CD1c-positive myeloid dendritic cell (primary cell): ENCODE measurements at regions not wholly inside any gene's neighbourhood (a gene's known extent, or its start where the extent isn't known, plus 50 kb on each side); places are given as distances from the start of the nearest gene placed in this dataset.
"Not testable (repeated sequence)": the region's sequence is repeated elsewhere in the genome, so short reads cannot be mapped to it uniquely, and the experiment has no call there.

Experiments
- DNase-seq: peaks from one replicate; pipeline ENCODE4 v3.0.0-alpha.2; 2016; ENCODE audit errors: extremely low spot score

DNA sequence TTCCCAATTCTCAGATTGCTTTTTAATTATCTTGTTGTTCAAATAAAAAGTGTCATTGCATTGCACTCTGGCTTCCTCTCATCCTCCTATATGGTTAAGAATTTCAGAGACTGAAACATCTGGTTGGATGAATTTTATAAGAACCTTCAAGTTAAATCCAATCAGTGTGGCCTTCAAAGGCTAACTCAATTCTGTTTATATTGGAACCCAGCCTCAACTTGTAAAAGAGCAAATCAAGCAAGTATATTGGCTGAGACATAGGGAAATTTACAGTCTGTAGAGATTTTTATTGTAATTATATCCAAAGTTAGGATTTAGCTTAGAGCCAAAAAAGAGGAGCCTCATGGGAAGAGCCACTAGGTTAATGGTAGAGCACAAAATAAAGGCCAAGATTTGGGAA, 159.9 kb upstream of the FER start:
- no peak for DNase-seq

DNA sequence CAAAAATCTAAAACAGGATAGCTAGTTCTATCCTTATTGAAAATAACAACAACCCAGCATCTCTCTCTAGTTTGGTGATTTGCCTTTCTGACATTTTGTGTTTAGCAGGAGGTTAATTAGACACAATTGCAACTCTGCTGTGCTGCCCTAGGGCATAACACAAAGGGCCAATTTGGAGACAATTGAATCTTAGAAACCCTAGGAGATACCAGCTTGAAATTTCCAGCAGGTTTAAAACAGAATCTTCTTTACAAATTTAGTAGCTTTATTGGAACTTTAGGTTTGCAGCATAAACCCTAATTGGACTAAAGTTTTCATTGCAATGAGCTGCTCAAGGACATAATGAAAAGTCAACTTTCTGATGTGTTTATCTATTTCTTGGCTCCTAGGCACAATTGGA, 166.7 kb upstream of the FER start:
- DNase-seq, result no peak

DNA sequence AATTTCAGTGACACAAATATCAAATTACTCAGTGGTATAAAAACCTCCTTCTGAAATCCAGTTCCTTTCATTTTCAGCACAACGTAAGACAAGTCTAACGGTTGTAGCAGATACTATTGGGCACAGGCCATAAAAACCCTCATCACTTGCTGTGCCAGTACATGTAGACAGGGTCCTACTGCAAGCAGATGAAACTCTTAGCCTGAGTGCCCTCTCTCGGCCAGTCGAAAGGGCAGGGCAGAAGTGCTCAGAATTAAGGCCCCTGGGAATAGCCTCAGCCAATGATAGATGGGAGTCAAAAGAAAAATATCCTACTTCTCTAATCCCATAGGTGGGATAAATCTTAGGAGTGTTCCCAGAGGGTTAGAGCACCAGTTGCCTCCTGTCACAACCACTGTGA, 168.5 kb upstream of the FER start:
- no peak for DNase-seq

DNA sequence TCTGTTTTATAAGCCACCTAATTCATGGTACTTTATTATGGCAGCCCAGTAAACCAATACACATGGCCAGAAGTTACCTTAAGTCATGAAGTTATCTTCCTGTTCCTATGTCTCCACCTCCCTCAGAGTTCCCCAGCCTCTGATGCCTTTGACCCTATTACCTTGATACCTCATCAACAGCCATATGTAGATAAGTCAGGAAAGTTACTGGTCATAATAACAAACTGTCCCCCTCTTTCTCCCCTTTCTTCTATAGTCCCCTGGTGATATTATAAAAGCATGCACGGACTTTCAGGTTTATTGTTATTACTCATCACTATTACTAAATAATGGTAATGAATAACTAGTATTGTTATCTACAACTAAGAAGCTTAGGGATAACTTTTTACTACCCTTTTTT, 168.9 kb upstream of the FER start:
- DNase-seq, result no peak

DNA sequence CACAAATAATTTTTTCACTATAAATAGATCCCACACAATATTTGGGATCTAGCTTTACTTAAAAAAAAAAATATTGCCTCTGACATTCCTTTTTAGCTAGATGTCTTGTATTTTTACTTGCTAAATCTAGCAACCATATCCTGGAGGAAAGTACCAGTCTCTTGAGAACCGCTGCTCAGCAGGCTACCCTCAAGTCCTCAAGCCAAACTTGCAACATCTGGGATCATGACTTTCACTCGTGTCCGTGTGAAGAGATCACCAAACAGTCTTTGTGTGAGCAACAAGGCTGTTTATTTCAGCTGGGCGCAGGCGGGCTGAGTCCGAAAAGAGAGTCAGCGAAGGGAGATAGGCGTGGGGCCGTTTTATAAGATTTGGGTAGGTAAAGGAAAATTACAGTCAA, 180.3 kb upstream of the FER start:
- no peak for DNase-seq

DNA sequence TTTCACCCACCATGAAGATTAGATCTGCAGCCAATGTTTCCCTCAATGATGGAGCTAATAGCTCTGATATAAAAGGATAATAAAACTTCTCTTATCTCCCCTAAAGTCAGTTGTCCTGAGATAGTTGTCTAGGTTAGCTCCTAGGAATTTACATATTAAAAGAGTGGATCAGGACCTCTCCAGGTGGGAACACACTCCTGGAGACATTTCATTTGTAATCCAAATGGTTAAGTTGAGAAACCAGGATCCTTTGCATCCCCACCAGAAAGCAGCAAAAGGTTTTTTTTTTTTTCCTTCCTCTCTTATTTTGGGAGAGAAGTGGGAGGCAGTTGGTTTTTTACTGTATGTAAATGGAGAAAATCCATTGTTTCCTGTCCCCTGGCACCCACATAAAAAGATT, 182.5 kb upstream of the FBXL17 start:
- DNase-seq, result no peak

DNA sequence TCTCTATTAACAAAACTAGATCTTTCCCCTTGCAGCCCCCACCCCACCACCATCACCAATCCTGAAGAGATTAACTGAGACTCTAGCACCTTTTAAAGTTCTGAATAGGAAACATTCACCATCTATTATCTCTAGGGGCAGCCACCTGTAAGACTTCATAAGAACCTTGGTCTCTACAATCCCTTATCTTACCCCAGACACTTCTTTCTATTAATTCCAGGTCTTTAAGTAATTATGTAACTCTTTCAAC, 180.2 kb upstream of the FBXL17 start:
- DNase-seq, result no peak

DNA sequence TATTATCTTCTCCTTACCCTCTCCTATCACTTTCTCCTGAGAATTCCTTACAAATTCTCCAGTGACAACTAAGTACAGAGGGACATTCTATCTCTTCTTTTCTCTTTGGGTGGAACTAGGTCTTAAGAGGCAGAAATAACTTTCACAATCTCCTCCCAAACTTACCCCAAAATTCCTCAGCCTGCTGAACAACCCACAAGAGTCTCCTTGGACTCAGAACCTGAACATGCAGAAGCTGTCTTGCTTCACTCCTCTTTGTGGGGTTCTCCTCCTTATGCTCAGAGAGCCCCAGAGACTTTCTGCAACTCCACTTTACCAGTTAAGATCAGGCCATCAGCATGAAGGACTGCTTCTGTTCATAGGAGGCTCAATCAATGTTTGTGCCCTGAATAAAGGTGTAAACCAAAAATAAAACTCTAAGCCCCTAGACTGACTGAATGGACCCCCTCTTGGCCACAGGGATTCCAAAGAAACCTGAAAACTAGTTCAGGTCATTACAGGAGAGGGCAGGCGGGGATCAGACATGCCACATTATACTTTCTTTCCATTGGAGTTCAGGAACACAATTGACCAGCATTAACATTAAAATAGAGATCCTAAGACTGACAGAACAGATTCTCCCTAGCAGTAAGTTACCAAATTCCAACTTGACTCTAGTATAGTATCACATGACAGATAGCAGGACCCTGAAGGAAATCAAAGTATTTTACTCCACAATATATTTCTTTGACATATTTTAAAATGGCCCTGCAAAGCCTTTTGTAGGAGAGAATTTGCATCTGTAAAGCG, 179.7 kb upstream of the FBXL17 start:
- DNase-seq, result no peak

DNA sequence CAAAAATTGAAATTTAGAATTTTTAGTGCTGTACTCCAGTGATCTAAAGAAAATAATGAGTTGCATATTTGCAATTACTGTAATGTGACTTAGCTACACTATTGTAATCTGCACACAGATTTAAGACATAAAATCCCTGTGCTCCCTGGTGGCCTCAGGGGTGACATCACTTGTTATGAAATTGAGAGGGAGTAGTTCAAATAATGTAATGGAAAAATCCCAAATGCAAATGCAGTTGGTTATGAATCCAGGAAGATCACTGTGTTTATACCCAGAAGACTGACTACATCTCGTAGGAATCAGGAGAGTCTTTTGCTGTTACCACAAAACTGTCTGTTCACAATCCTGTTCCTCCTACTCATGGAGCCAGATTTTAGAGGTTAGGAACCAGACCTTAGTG, 178.7 kb upstream of the FBXL17 start:
- DNase-seq, result no peak

DNA sequence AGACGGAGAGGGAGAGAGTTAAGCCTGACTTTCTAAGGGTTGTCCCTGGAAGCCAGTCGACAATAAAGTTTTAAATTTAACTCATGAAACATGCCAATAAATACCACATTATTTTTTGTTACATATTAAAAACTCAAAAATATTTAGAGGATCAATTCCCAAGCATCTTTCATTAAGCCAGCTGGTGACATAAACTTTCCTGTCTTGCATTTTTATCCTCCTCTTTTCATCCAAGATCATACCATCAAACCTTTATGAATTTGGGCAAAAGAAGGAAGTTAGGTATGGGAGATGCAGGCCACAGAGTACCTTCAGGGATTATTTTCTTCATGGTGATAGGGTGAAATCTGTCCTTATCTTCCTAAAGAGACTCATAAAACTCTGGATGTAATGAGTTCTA, 178.3 kb upstream of the FBXL17 start:
- no peak for DNase-seq

DNA sequence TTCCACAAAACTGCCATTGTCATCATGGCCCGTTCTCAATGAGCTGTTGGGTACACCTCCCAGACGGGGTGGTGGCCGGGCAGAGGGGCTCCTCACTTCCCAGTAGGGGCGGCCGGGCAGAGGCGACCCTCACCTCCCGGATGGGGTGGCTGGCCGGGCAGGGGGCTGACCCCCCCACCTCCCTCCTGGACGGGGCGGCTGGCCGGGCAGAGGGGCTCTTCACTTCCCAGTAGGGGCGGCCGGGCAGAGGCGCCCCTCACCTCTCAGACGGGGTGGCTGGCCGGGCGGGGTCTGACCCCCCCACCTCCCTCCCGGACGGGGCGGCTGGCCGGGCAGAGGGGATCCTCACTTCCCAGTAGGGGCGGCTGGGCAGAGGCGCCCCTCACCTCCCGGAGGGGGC, 176.9 kb upstream of the FBXL17 start:
- DNase-seq, result not testable (repeated sequence)

DNA sequence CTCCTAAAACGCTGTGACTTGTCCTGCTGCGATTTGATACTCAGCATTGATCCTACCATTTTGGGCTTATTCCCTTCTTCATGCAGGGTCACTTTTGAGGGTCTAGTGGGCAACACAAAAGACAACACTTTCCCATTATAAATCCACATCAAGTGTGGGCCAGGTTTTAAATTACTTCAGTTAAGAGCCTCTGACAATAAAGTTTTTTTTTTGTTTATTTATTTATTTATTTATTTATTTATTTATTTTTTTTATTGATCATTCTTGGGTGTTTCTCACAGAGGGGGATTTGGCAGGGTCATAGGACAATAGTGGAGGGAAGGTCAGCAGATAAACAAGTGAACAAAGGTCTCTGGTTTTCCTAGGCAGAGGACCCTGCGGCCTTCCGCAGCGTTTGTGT, 176.2 kb upstream of the FBXL17 start:
- not testable (repeated sequence) for DNase-seq

DNA sequence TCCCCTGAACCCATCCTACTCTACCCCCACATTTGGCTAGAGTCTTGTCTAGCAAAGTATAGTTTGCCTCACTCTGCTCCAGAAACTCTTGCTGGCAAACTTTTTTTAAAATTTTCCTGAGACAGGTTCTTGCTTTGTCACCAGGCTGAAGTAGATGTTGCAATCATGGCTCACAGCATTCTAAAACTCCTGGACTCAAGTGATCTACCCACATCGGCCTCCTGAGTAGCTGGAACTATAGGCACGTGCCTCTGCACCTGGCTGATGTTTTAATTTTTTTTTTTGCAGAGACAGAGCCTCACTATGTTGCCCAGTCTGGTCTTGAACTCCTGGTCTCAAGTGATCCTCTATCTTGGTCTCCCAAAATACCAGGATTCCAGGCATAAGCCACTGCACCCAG, 175.8 kb upstream of the FBXL17 start:
- no peak for DNase-seq

DNA sequence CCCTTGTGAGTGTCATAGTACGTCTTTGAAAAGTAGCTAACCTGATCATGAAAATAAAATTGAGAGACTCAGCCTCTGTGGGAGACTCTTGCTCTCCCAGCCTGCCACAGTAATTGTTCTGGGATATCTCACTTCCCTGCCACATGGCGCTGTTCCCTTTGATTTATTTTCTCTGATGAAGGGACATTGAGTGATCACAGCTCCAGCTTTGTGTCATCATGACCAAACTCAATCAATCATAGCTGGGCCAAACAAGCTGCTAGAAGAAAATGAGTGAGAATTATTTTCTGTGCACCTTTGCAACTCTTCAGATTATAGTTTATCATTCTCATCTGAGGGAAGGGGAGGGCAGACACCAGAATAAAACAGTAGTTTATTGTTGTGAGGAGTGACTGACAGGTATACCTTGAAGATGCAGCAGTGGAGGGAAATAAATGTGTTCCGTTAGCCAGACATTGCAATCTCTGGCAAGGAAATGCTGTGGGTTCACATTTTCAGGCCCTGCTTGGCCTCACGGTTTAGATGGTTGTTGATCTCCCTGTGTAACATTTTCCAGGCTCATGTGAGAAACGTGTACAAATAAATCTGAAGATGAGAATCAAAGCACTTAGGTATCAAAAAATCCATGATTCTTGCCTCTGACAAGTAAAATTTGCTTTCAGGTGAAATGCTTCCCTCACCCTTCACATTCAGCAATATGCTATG, 174.7 kb upstream of the FBXL17 start:
- DNase-seq, result no peak

DNA sequence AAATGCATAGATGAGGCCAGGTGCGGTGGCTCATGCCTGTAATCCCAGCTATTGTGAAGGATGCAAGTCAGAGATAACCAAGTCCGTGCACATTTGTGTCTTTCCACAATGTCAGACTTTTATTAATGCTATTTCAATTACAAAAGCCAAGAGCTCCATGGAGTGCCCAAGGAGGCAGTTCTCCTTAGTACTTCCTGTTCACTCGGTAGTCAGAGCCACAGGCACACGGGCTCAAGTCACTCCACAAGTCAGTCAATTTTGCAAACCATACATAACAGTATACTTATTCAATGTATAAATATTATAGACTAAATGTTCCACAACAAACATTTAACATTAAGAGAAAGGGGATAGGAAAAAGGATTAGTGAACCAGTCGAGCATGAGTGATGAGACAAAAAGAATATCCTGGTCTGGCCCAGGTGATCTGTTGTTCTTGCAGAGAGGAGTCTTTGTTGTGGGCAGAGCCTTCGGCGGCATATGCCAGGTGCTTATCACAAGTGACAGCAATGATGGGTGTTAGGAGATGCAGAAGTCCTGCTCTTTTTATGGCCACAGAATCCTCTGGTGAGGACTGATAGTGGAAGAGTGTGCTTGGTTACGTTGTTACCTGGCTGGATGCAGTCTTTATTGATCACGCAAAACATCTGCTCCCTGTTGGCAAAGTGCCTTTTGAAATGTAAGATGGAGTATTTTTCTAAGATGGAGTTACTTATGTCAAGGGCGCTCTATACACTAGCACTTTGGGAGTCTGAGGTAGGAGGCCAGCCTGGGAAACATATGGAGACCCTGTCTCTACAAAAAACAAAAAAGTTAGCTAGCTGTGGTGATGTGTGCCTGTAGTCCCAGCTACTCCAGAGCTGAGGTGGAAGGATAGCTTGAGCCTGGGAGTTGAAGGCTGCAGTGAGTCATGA, 167.0 kb upstream of the FBXL17 start:
- no peak for DNase-seq

DNA sequence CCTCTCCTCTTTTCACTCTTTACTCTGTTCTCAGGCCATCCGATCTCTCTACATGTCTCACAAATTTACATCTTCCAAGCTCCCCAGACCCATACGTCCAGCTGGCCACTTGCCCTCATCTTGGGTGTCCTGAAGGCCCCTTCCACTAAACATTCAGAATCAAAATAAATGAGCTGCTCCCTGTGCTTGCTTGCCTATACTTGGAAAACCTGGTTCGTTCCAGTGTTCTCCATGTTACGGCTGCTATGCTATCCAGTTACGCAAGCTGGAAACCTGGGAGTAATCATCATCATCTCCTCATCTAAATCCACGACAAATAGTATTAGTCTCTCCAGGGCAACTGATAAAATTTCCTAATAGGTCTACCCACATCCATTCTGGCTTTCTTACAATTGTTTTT, 165.0 kb upstream of the FBXL17 start:
- no peak for DNase-seq

DNA sequence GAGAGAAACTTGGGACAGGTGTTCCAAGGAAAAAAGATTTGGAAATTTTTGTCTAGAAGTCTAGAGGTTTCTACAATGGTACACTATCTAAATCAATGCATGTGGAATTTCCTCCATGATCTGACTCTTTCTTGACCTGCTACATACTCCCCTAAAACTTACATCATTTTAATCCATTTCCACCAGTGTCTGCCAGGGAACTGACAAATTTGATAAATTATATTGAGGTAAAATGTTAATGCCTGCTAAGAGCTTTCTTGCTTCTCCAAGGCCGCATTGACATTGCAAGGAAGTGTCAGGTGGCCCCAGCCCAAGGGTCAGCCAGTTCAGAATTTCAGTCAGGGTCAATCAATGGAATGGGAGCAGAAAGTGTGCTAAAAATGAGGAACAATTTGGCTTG, 163.4 kb upstream of the FBXL17 start:
- DNase-seq, result no peak

DNA sequence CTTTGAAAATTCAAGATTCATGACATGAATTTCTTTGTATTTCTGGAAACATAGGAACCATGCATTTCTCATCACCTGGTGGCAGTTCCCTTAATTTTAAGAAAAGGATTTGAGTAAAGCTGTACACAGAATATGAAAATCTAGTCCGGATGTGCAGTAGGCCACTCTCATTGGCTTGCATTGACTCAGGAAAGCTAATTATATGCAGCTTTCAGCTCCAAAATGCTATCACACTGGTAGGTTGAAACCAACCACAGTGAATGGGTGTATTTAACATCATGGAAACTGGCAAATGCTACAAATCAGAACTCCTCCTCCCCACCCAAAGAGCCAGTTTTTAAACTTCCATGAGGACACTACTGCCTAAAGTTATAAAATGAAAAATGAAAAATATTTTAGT, 161.6 kb upstream of the FBXL17 start:
- no peak for DNase-seq

DNA sequence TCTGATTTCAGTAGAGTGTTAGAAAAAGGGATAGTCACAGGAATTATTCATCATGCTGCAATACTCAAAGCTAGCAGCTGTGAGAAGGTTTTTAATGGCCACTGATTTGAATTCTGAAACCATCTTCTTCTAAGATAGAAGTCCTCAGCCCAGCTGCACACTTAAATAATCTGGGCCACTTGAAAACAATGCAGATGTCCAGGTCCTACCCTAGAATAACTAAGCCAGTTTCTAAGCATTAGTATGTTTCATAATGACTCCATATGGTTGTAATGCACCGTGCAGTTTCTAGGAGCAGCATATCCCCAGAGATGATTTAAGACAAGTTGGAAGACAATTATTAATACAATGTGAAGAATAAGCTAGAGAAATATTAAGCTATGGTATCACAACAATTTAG, 159.9 kb upstream of the FBXL17 start:
- no peak for DNase-seq

DNA sequence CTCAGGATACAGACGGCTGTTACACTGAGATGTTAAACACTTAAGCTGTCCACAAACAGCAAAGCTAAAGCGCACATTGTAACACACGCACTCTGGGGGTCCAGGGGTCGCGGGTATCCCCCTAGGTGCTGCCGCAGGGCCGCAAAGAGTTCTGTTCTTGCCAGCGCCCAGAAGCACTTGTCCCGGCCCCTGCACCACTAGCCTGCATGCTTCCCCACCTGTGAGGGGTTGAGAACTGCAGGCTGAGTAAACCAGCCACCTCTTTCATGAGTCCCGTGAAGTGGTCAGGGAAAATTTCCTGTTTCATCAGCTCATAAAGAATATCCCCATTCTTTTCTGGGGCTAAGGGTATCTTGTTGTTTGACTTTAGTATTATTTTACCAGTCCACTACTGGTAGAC, 154.4 kb upstream of the FBXL17 start:
- DNase-seq, result no peak

DNA sequence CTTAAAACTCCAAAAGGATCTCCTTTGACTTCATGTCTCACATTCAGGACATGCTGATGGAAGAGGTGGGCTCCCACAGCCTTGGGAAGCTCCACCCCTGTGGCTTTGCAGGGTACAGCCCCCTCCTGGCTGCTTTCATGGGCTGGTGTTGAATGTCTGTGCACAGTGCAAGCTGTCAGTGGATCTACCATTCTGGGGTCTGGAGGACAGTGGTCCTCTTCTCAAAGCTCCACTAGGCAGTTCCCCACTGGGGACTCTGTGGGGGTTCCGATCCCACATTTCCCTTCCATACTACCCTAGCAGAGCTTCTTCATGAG, 150.2 kb upstream of the FBXL17 start:
- not testable (repeated sequence) for DNase-seq

DNA sequence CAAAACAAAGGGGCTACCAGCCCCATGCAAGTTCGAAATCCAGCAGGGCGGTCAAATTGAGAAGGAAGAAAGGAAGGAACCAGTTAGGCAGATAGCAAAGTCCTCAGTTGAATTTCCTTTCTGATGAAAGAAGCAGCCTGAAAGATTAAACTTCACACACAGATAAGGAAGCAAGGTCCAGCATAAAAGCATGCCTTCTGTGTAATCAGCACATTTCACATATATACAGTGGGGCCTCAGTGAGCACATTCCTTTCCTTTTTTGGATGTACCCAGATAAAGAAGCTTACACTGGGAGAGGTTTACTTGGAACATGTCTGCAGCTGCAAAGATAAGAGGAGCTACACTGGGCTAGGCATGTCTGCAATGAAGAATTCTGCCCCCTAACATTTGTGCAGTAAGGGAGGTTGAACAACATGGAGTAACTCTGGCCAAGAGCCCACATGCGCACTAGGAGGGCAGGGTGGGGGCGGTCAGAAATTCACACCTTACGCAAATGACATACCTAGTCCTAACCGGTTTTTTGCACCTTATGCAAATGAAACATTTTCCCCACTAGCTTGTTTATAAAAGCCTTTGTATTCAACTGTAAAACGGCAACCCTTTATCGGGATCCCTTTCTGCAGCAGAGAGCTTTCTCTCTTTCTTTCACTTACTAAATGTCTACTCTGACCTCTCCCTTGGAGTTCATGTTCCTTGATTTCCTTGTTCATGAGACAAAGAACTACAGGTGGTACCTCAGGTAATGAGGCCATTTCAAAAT, 149.7 kb upstream of the FBXL17 start:
- no peak for DNase-seq
